Testis (tissue), 2 donors: ENCODE measurements at regions not wholly inside any gene's neighbourhood (a gene's known extent, or its start where the extent isn't known, plus 50 kb on each side); places are given as distances from the start of the nearest gene placed in this dataset.

Experiments used
- CTCF ChIP-seq, 3 experiments: fragments of 450-650 bp in 2 of 3; fragments of 200-600 bp in 1 of 3; sonication (generic) in 1 of 3; IDR thresholded peaks; one replicate each; pipeline ENCODE4 v1.5.1; 2016 to 2019; ENCODE audit warnings: antibody characterized with exemption in 3 of 3, mild to moderate bottlenecking in 2 of 3, moderate library complexity in 1 of 3
- POLR2A ChIP-seq: fragments of 450-650 bp; IDR thresholded peaks from one replicate; pipeline ENCODE4 v1.6.1; 2017; ENCODE audit warnings: antibody characterized with exemption, mild to moderate bottlenecking, moderate library complexity

- TF ChIP-seq CTCF (IDR thresholded peaks at IDR 0.05): no peak
- no peak for TF ChIP-seq POLR2A
Measured at GRCh38 chr9:64773491-64773931, 511.5 kb downstream of the FOXD4L5 start.
